ENCODE measurements at regions not wholly inside any gene's neighbourhood (a gene's known extent, or its start where the extent isn't known, plus 50 kb on each side); places are given as distances from the start of the nearest gene placed in this dataset.

- TF ChIP-seq CTCF (optimal IDR thresholded peaks at IDR 0.05 in 1 of 3, IDR thresholded peaks at IDR 0.05 in 1 of 3, conservative IDR thresholded peaks at IDR 0.05 in 1 of 3; ENCODE audit: extremely low read depth in 1 of 3, insufficient read depth in 2 of 3, low read length in 3 of 3) (no peak), EZH2 (IDR thresholded peaks at IDR 0.05; ENCODE audit: low read length) (no peak)
These were observed 866.0 kb downstream of the CBLN2 start for GRCh38 chr18:71678144-71678543.
